H1 (cell line): ENCODE measurements at regions not wholly inside any gene's neighbourhood (a gene's known extent, or its start where the extent isn't known, plus 50 kb on each side); places are given as distances from the start of the nearest gene placed in this dataset.

Experiments
- CTCF ChIA-PET: fragments of 300-600 bp; sonication (Branson Sonifier 250); formaldehyde crosslinking; loops from one replicate; lab custom pipeline; 2021; ENCODE audit not compliant: partially characterized antibody; lab: Charles Lee
- POLR2A ChIA-PET: fragments of 300-600 bp; sonication (Branson Sonifier 250); formaldehyde crosslinking; loops from one replicate; lab custom pipeline; 2021; ENCODE audit warnings: inconsistent platforms; ENCODE audit not compliant: partially characterized antibody; lab: Charles Lee
- DNase-seq, 2 experiments: peaks; one replicate each; pipeline versions ENCODE4 v3.0.0 to v3.0.0-alpha.2; 2010 to 2022; ENCODE audit warnings: low spot score in 2 of 2, low read depth in 1 of 2, mixed read lengths in 1 of 2
- FAIRE-seq: peaks from 2 replicates; lab custom pipeline; 2011; peaks lifted over from hg19 to GRCh38; lab: Jason Lieb, UNC
- H2AFZ ChIP-seq: 2 replicates; pipeline ENCODE4 v1.8.1; 2012; ENCODE audit warnings: low read length, inconsistent platforms
- H2AK5ac ChIP-seq: 2 replicates; pipeline ENCODE4 v1.6.1; 2013; ENCODE audit warnings: low read depth, low read length
- H2BK120ac ChIP-seq: replicated peaks from 2 replicates; pipeline ENCODE3; 2013; ENCODE audit warnings: low read depth, low read length, inconsistent platforms
- H2BK12ac ChIP-seq: 2 replicates; pipeline ENCODE4 v1.6.1; 2013; ENCODE audit warnings: low read depth, low read length
- H2BK15ac ChIP-seq: 2 replicates; pipeline ENCODE4 v1.6.1; 2013; ENCODE audit warnings: low read length
- H2BK20ac ChIP-seq: 2 replicates; pipeline ENCODE4 v1.6.1; 2013; ENCODE audit warnings: low read length
- H2BK5ac ChIP-seq: 2 replicates; pipeline ENCODE4 v1.6.1; 2013; ENCODE audit warnings: low read depth, low read length
- H3K14ac ChIP-seq: 2 replicates; pipeline ENCODE4 v1.6.1; 2013; ENCODE audit warnings: inconsistent platforms; ENCODE audit not compliant: insufficient read length
- H3K18ac ChIP-seq: 2 replicates; pipeline ENCODE4 v1.6.1; 2013; ENCODE audit warnings: low read length; ENCODE audit errors: extremely low read depth
- H3K23ac ChIP-seq: 2 replicates; pipeline ENCODE4 v1.6.1; 2013; ENCODE audit warnings: inconsistent platforms; ENCODE audit not compliant: insufficient read length
- H3K23me2 ChIP-seq: 2 replicates; pipeline ENCODE4 v1.6.1; 2013; ENCODE audit warnings: low read depth, low read length
- H3K27ac ChIP-seq: 2 replicates; pipeline ENCODE4 v1.6.1; 2011; ENCODE audit warnings: low read depth, low read length, inconsistent platforms
- H3K27me3 ChIP-seq, 4 experiments: replicated peaks in 1 of 4; 1 replicate in 1 of 4; 2 replicates in 3 of 4; pipeline versions ENCODE4 v1.6.1 to v1.8.1; 2011 to 2013; ENCODE audit warnings: low read length in 3 of 4, mild to moderate bottlenecking in 3 of 4, inconsistent platforms in 2 of 4, mixed read lengths in 2 of 4, moderate library complexity in 1 of 4; ENCODE audit not compliant: control insufficient read depth in 3 of 4, insufficient read depth in 3 of 4; ENCODE audit errors: extremely low read depth in 1 of 4
- H3K36me3 ChIP-seq, 4 experiments: 2 replicates each; pipeline versions ENCODE4 v1.6.1 to v1.8.1; 2011 to 2013; ENCODE audit warnings: mild to moderate bottlenecking in 4 of 4, low read length in 3 of 4, moderate library complexity in 2 of 4, control low read depth in 1 of 4, inconsistent platforms in 1 of 4; ENCODE audit not compliant: insufficient read depth in 4 of 4, control insufficient read depth in 2 of 4
- H3K4ac ChIP-seq: replicated peaks from 2 replicates; pipeline ENCODE3; 2013; ENCODE audit warnings: low read length, low read depth, mixed read lengths, inconsistent platforms; ENCODE audit not compliant: insufficient read length
- H3K4me1 ChIP-seq, 4 experiments: replicated peaks in 1 of 4; 1 replicate in 1 of 4; 2 replicates in 3 of 4; pipeline versions ENCODE4 v1.6.1 to v1.8.1; 2011 to 2013; ENCODE audit warnings: low read length in 3 of 4, inconsistent platforms in 2 of 4, mixed read lengths in 1 of 4; ENCODE audit not compliant: insufficient read depth in 4 of 4, control insufficient read depth in 3 of 4
- H3K4me2 ChIP-seq, 2 experiments: 2 replicates each; pipeline versions ENCODE4 v1.6.1 to v1.8.1; 2011 to 2013; ENCODE audit warnings: low read depth in 2 of 2, low read length in 2 of 2, control low read depth in 1 of 2, inconsistent platforms in 1 of 2, mild to moderate bottlenecking in 1 of 2; ENCODE audit not compliant: insufficient read depth in 1 of 2
- H3K4me3 ChIP-seq, 4 experiments: fragments of 200-600, 300-600 bp in 1 of 4; sonication (generic), shearing (Covaris generic), sonication (Bioruptor Twin) in 1 of 4; 2 replicates each; pipeline versions ENCODE4 v1.5.1 to v1.8.1; 2011 to 2016; ENCODE audit warnings: low read length in 4 of 4, low read depth in 3 of 4, control low read depth in 2 of 4, inconsistent platforms in 2 of 4, mild to moderate bottlenecking in 2 of 4, mixed read lengths in 1 of 4, moderate library complexity in 1 of 4; ENCODE audit not compliant: insufficient read depth in 2 of 4; ENCODE audit errors: extremely low read depth in 1 of 4
- H3K56ac ChIP-seq: replicated peaks from 2 replicates; pipeline ENCODE3; 2013; ENCODE audit warnings: low read depth, mild to moderate bottlenecking, mixed read lengths, low read length, inconsistent platforms; ENCODE audit not compliant: insufficient read length
- H3K79me1 ChIP-seq: 2 replicates; pipeline ENCODE4 v1.6.1; 2013; ENCODE audit warnings: low read depth, low read length, control low read depth
- H3K79me2 ChIP-seq, 2 experiments: 2 replicates each; pipeline versions ENCODE4 v1.6.1 to v1.8.1; 2012 to 2013; ENCODE audit warnings: low read length in 2 of 2, mild to moderate bottlenecking in 2 of 2, inconsistent platforms in 1 of 2; ENCODE audit not compliant: insufficient read depth in 2 of 2, control insufficient read depth in 1 of 2
- H3K9ac ChIP-seq, 4 experiments: replicated peaks in 1 of 4; 1 replicate in 1 of 4; 2 replicates in 3 of 4; pipeline versions ENCODE4 v1.6.1 to v1.8.1; 2011 to 2013; ENCODE audit warnings: low read depth in 3 of 4, low read length in 3 of 4, control low read depth in 2 of 4, mild to moderate bottlenecking in 2 of 4, moderate library complexity in 2 of 4, inconsistent platforms in 1 of 4; ENCODE audit errors: extremely low read depth in 1 of 4
- H3K9me3 ChIP-seq, 2 experiments: 2 replicates each; pipeline versions ENCODE4 v1.6.1 to v1.8.1; 2012 to 2013; ENCODE audit warnings: mild to moderate bottlenecking in 2 of 2, moderate library complexity in 2 of 2, control low read depth in 1 of 2, inconsistent platforms in 1 of 2, low read depth in 1 of 2, low read length in 1 of 2, mixed read lengths in 1 of 2; ENCODE audit not compliant: insufficient read depth in 2 of 2
- H4K20me1 ChIP-seq, 2 experiments: replicated peaks in 1 of 2; 2 replicates each; pipeline versions ENCODE3 to v1.8.1; 2011 to 2013; ENCODE audit warnings: inconsistent platforms in 2 of 2, low read length in 2 of 2, mild to moderate bottlenecking in 1 of 2; ENCODE audit not compliant: insufficient read depth in 2 of 2, control insufficient read depth in 1 of 2
- H4K5ac ChIP-seq: 2 replicates; pipeline ENCODE4 v1.6.1; 2013; ENCODE audit warnings: low read length, low read depth, mixed read lengths, inconsistent platforms; ENCODE audit not compliant: insufficient read length
- H4K8ac ChIP-seq: 2 replicates; pipeline ENCODE4 v1.8.0; 2013; ENCODE audit warnings: mild to moderate bottlenecking, moderate library complexity, low read length, inconsistent platforms; ENCODE audit not compliant: insufficient read depth; ENCODE audit errors: extremely low read depth
- H4K91ac ChIP-seq: replicated peaks from 2 replicates; pipeline ENCODE3; 2013; ENCODE audit warnings: low read length, mixed read lengths, inconsistent platforms; ENCODE audit not compliant: insufficient read length
- CBX8 ChIP-seq: fragments of 300-800, 300-1000 bp; sonication (generic); IDR thresholded peaks from 2 replicates; pipeline ENCODE4 v1.7.1; 2016; ENCODE audit warnings: low read depth, low read length, borderline replicate concordance
- KDM1A ChIP-seq: fragments of 200-600, 300-600 bp; sonication (generic); IDR thresholded peaks from 2 replicates; pipeline ENCODE4 v1.7.1; 2016; ENCODE audit warnings: mild to moderate bottlenecking, low read length, borderline replicate concordance
- WGBS, 2 experiments: shearing (Covaris generic) in 1 of 2; methylation state at CpG; one replicate each; pipeline versions ENCODE4 v1.1.6 to v1.1.7; 2013 to 2015; ENCODE audit warnings: low lambda C conversion rate in 2 of 2, mixed read lengths in 2 of 2, inconsistent platforms in 1 of 2, low coverage in 1 of 2, missing lambda C conversion rate in 1 of 2; ENCODE audit not compliant: insufficient replicate concordance in 2 of 2, insufficient coverage in 1 of 2, insufficient read length in 1 of 2; ENCODE audit errors: extremely low coverage in 1 of 2, missing lambda C conversion rate in 1 of 2; 5-methylcytosine and 5-hydroxymethylcytosine counted together

DNA sequence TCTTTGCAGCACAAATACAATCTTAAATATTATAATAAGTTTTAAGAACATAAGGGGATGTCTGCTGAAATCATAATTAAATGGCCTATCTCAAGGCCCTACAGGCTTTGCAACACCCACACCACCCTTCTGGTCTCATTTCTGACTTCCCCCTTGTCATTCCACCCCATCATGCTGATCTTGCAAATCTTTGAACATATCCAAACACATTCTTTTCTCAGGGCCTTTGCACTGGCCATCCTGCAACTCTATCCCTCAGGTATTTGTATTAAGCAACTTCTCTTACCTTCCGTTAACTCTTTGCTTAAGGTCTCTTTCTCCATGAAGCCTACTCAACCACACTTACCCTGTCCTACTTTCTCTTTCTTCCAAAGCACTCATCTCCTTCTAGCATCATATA lies 51.8 kb upstream of the CCDC150 start:
- Histone ChIP-seq H2BK15ac (no peak overlapping the region), H3K4me3 (no peak overlapping the region), H2BK120ac (no peak overlapping the region), H2BK20ac (no peak overlapping the region), H2BK5ac (no peak overlapping the region), H3K9me3 (no peaks in the 10 kb centered on the region), H3K4ac (no peak overlapping the region), H3K79me1 (no peaks in the 10 kb centered on the region), H3K18ac (no peak overlapping the region), H4K8ac (no peak overlapping the region), H2BK12ac (no peak overlapping the region), H3K27me3 (peaks cover 0 to 9% (median 3%) of the 10 kb centered on the region in 4 experiments; a peak in 2 of 7 replicates), H3K23me2 (peaks cover 3% of the 10 kb centered on the region), H3K36me3 (no peaks in the 10 kb centered on the region), H2AK5ac (no peak overlapping the region), H3K4me2 (no peak overlapping the region), H3K9ac (no peak overlapping the region), H2AFZ (no peak overlapping the region), H4K20me1 (no peaks in the 10 kb centered on the region), H3K27ac (no peak overlapping the region), H3K79me2 (no peaks in the 10 kb centered on the region), H3K14ac (no peak overlapping the region), H3K56ac (no peak overlapping the region), H4K91ac (no peak overlapping the region), H3K4me1 (peaks cover 0 to 3% (median 0%) of the 10 kb centered on the region in 4 experiments; a peak in 1 of 7 replicates), H4K5ac (no peak overlapping the region), H3K23ac (no peak overlapping the region)
- DNase-seq, result no peak
- ChIA-PET CTCF (no interaction called here), POLR2A (no interaction called here)
- 6% methylated on average over 1 of the region's 1 CpG; no CpG with 5 or more reads in 1 of the 2 experiments for WGBS, 2 experiments
- no peak for FAIRE-seq
- TF ChIP-seq CBX8 (no peak), KDM1A (no peak)
